ENCODE measurements at regions not wholly inside any gene's neighbourhood (a gene's known extent, or its start where the extent isn't known, plus 50 kb on each side); places are given as distances from the start of the nearest gene placed in this dataset.

GRCh38 chr15:70469651-70470555, 293.5 kb downstream of the UACA start:
- intact Hi-C loops (cut with DNase I): loop anchor here (10.0 kb wide), 2 partner anchors 145 to 375 kb away; partner anchors contain the start of gene TLE3
- peaks cover 18% of the 10 kb centered on the region for H3K4me1 ChIP-seq
- H3K27ac ChIP-seq: no peak overlapping the region
- H3K9me3 ChIP-seq: no peaks in the 10 kb centered on the region
- H3K36me3 ChIP-seq: no peaks in the 10 kb centered on the region
- DNase-seq (ENCODE audit: extremely low spot score in 2 of 2): no peak
- TF ChIP-seq POLR2A (IDR thresholded peaks at IDR 0.05): no peak
- TF ChIP-seq POLR2AphosphoS5 (IDR thresholded peaks at IDR 0.05; ENCODE audit: insufficient read depth in 1 of 2, low read depth in 1 of 2): no peak
- no peak for TF ChIP-seq CTCF (IDR thresholded peaks at IDR 0.05)
- H3K4me3 ChIP-seq: no peak overlapping the region
- no peaks in the 10 kb centered on the region for H3K27me3 ChIP-seq

GRCh38 chr15:70469182-70469581, 294.2 kb downstream of the UACA start:
- no peak for DNase-seq (ENCODE audit: extremely low spot score in 2 of 2)
- intact Hi-C loops (cut with DNase I): no loop called here
- no peaks in the 10 kb centered on the region for H3K27me3 ChIP-seq
- peaks cover 11% of the 10 kb centered on the region for H3K4me1 ChIP-seq
- TF ChIP-seq POLR2A (IDR thresholded peaks at IDR 0.05) (no peak), CTCF (IDR thresholded peaks at IDR 0.05) (no peak), POLR2AphosphoS5 (IDR thresholded peaks at IDR 0.05; ENCODE audit: insufficient read depth in 1 of 2, low read depth in 1 of 2) (no peak)
- H3K4me3 ChIP-seq: no peak overlapping the region
- no peak overlapping the region for H3K27ac ChIP-seq
- no peaks in the 10 kb centered on the region for H3K36me3 ChIP-seq
- no peaks in the 10 kb centered on the region for H3K9me3 ChIP-seq

DNA sequence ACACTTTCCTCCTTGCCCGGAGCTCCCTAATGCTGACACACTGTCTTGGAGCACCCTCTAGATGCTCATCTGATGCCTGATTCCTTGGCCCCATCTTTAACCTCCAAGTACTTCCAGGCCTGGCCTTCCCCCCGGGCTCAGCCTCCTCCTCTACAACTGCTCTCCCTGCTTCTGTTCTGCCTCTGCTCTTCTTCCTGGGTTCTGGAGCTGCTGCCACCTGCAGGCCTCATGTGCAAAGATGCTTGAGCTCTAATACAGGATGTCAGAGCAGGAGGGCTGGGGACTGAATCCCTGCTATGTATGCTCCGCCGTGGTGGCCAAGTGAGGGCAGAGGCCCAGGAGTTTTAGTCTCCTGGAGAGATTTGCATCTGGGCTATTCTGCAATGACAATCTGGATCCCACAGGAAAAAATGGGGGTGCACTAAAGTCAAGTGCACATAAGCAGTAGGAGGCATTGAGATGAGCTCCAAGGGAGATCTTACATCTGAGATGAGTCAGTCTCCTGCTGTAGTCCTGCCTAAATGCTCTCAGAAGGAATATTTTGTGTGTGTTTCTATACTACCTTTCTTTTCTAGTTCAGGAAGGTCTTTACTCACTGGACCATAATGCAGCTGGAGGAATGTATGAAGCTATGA, 296.3 kb downstream of the UACA start:
- no peaks in the 10 kb centered on the region for H3K9me3 ChIP-seq
- no peak overlapping the region for H3K4me3 ChIP-seq
- no peak for TF ChIP-seq POLR2AphosphoS5 (IDR thresholded peaks at IDR 0.05; ENCODE audit: insufficient read depth in 1 of 2, low read depth in 1 of 2)
- peak in 1 of 3 experiments; percentile 43 for TF ChIP-seq CTCF (IDR thresholded peaks at IDR 0.05)
- TF ChIP-seq POLR2A (IDR thresholded peaks at IDR 0.05): no peak
- intact Hi-C loops (cut with DNase I): no loop called here
- H3K27ac ChIP-seq: no peak overlapping the region
- H3K4me1 ChIP-seq: no peaks in the 10 kb centered on the region
- no peaks in the 10 kb centered on the region for H3K27me3 ChIP-seq
- no peaks in the 10 kb centered on the region for H3K36me3 ChIP-seq
- DNase-seq (ENCODE audit: extremely low spot score in 2 of 2): no peak

DNA sequence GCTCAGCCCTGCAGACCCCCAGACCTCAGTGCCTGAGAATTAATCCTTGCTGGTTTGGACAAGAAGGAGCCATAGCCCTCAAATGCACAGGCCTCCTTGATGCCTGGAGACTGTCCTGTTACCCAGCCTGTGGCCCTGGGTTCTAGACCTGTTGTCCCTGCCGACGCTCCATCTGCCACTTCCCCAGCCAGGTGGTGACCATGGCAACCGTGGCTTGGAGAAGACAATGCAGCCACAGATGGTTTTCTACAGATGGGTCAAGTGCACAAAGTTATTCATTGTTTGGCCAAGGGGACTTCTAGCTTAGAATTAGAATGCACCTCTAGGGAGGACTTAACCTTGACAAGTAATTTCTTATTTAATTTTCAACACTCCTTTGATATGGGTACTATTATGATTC, 297.1 kb downstream of the UACA start:
- no peak for DNase-seq (ENCODE audit: extremely low spot score in 2 of 2)
- H3K4me3 ChIP-seq: no peak overlapping the region
- no peak overlapping the region for H3K27ac ChIP-seq
- intact Hi-C loops (cut with DNase I): no loop called here
- H3K27me3 ChIP-seq: no peaks in the 10 kb centered on the region
- H3K4me1 ChIP-seq: no peaks in the 10 kb centered on the region
- H3K36me3 ChIP-seq: no peaks in the 10 kb centered on the region
- no peaks in the 10 kb centered on the region for H3K9me3 ChIP-seq
- TF ChIP-seq POLR2AphosphoS5 (IDR thresholded peaks at IDR 0.05; ENCODE audit: insufficient read depth in 1 of 2, low read depth in 1 of 2) (no peak), POLR2A (IDR thresholded peaks at IDR 0.05) (no peak), CTCF (IDR thresholded peaks at IDR 0.05) (no peak)

DNA sequence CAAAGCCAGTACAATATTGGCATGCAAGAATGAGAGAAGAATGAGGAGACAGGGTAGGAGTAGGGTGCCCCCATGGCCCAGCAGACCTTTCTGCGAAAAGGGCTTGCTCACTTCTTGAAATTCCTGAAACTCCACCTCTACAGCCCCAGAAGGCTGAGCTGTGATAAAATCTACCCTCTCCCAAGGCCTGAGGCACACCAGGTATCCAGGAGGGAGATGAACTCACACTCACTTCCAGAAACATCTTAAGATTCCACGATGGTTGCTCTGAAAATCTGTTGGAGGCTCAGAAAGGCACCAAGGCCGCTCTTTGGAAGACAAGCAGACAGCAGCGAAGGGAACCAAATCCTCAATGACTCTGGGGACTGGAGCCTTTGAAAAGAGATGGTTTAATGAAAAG, 297.5 kb downstream of the UACA start:
- Histone ChIP-seq H3K36me3 (no peaks in the 10 kb centered on the region), H3K27me3 (no peaks in the 10 kb centered on the region), H3K4me3 (no peak overlapping the region), H3K4me1 (no peaks in the 10 kb centered on the region), H3K27ac (no peak overlapping the region), H3K9me3 (no peaks in the 10 kb centered on the region)
- intact Hi-C loops (cut with DNase I): no loop called here
- no peak for DNase-seq (ENCODE audit: extremely low spot score in 2 of 2)
- TF ChIP-seq CTCF (IDR thresholded peaks at IDR 0.05) (no peak), POLR2A (IDR thresholded peaks at IDR 0.05) (no peak), POLR2AphosphoS5 (IDR thresholded peaks at IDR 0.05; ENCODE audit: insufficient read depth in 1 of 2, low read depth in 1 of 2) (no peak)
